Hepatocyte (in vitro differentiated cells): ENCODE measurements at regions not wholly inside any gene's neighbourhood (a gene's known extent, or its start where the extent isn't known, plus 50 kb on each side); places are given as distances from the start of the nearest gene placed in this dataset.

Experiments used
- DNase-seq: peaks from one replicate; pipeline ENCODE4 v3.0.0-alpha.2; 2016; ENCODE audit warnings: low spot score
- H2AFZ ChIP-seq: fragments of 200-600 bp; sonication (generic); 2 replicates; pipeline ENCODE4 v1.6.0; 2016; ENCODE audit warnings: antibody characterized with exemption, mild to moderate bottlenecking
- H3K27ac ChIP-seq: fragments of 200-600 bp; sonication (generic); 2 replicates; pipeline ENCODE4 v1.5.1; 2016; ENCODE audit warnings: mild to moderate bottlenecking
- H3K27me3 ChIP-seq: fragments of 200-600 bp; sonication (generic); 2 replicates; pipeline ENCODE4 v1.6.1; 2016
- H3K36me3 ChIP-seq: fragments of 200-600 bp; sonication (generic); replicated peaks from 2 replicates; pipeline ENCODE4 v1.5.1; 2016; ENCODE audit warnings: low read depth; ENCODE audit not compliant: insufficient read depth
- H3K4me1 ChIP-seq: fragments of 200-600 bp; sonication (generic); 2 replicates; pipeline ENCODE4 v1.5.1; 2016; ENCODE audit warnings: mild to moderate bottlenecking, moderate library complexity; ENCODE audit not compliant: insufficient read depth
- H3K4me2 ChIP-seq: fragments of 200-600 bp; sonication (generic); 2 replicates; pipeline ENCODE4 v1.6.0; 2016
- H3K4me3 ChIP-seq: fragments of 200-600 bp; sonication (generic); 2 replicates; pipeline ENCODE4 v1.5.1; 2016; ENCODE audit warnings: mild to moderate bottlenecking
- H3K79me2 ChIP-seq: fragments of 200-600 bp; sonication (generic); 2 replicates; pipeline ENCODE4 v1.6.0; 2017; ENCODE audit warnings: mild to moderate bottlenecking
- H3K9me2 ChIP-seq: fragments of 200-600 bp; sonication (generic); replicated peaks from 2 replicates; pipeline ENCODE4 v1.6.0; 2017; ENCODE audit warnings: mild to moderate bottlenecking; ENCODE audit not compliant: insufficient read depth
- H3K9me3 ChIP-seq: fragments of 200-600 bp; sonication (generic); 2 replicates; pipeline ENCODE4 v1.5.1; 2016; ENCODE audit warnings: low read depth, mild to moderate bottlenecking
- H4K20me1 ChIP-seq: fragments of 200-600 bp; sonication (generic); 2 replicates; pipeline ENCODE4 v1.6.0; 2016; ENCODE audit warnings: mild to moderate bottlenecking; ENCODE audit not compliant: insufficient read depth, poor library complexity, severe bottlenecking
- CTCF ChIP-seq: fragments of 200-600 bp; sonication (generic); IDR thresholded peaks from 2 replicates; pipeline ENCODE4 v1.5.1; 2016; ENCODE audit warnings: antibody characterized with exemption, mild to moderate bottlenecking; ENCODE audit not compliant: poor library complexity
- EZH2 ChIP-seq: fragments of 200-600 bp; sonication (generic); IDR thresholded peaks from 2 replicates; pipeline ENCODE4 v1.6.1; 2016; ENCODE audit warnings: antibody characterized with exemption, mild to moderate bottlenecking, borderline replicate concordance
- EZH2phosphoT487 ChIP-seq: fragments of 200-600 bp; sonication (generic); IDR thresholded peaks from one replicate; pipeline ENCODE4 v1.6.1; 2018; ENCODE audit warnings: antibody characterized with exemption, mild to moderate bottlenecking, low read depth, moderate library complexity; ENCODE audit not compliant: unreplicated experiment, severe bottlenecking
- WGBS: methylation state at CpG from one replicate; pipeline ENCODE4 v1.1.6; 2016; ENCODE audit warnings: low lambda C conversion rate; ENCODE audit errors: missing lambda C conversion rate; 5-methylcytosine and 5-hydroxymethylcytosine counted together

GRCh38 chr21:38167345-38167744, 89.4 kb upstream of the KCNJ15 start:
- no peaks in the 10 kb centered on the region for H3K27me3 ChIP-seq
- TF ChIP-seq EZH2 (no peak), CTCF (no peak), EZH2phosphoT487 (no peak)
- H4K20me1 ChIP-seq: no peaks in the 10 kb centered on the region
- H3K27ac ChIP-seq: no peak overlapping the region
- no peak overlapping the region for H3K4me3 ChIP-seq
- no peak overlapping the region for H3K4me2 ChIP-seq
- no peaks in the 10 kb centered on the region for H3K36me3 ChIP-seq
- no peak overlapping the region for H2AFZ ChIP-seq
- no peak for DNase-seq
- no peaks in the 10 kb centered on the region for H3K79me2 ChIP-seq
- no peaks in the 10 kb centered on the region for H3K9me2 ChIP-seq
- H3K4me1 ChIP-seq: peaks cover 17% of the 10 kb centered on the region
- WGBS: 87% methylated on average over 3 of the region's 3 CpGs
- H3K9me3 ChIP-seq: no peaks in the 10 kb centered on the region

GRCh38 chr21:38170283-38170682, 86.5 kb upstream of the KCNJ15 start:
- Histone ChIP-seq H3K4me2 (no peak overlapping the region), H3K27ac (no peak overlapping the region)
- 37% methylated on average over 2 of the region's 2 CpGs for WGBS

GRCh38 chr21:38170704-38171682, 85.8 kb upstream of the KCNJ15 start:
- Histone ChIP-seq H3K27ac (peak overlapping the region; percentile 50), H3K4me3 (no peak overlapping the region), H3K4me1 (peaks cover 17% of the 10 kb centered on the region), H3K27me3 (no peaks in the 10 kb centered on the region), H3K9me3 (no peaks in the 10 kb centered on the region), H3K9me2 (no peaks in the 10 kb centered on the region), H2AFZ (no peak overlapping the region), H3K4me2 (peak overlapping the region; percentile 4), H4K20me1 (no peaks in the 10 kb centered on the region), H3K79me2 (no peaks in the 10 kb centered on the region), H3K36me3 (no peaks in the 10 kb centered on the region)
- WGBS: 50% methylated on average over 8 of the region's 8 CpGs
- no peak for DNase-seq
- TF ChIP-seq CTCF (peak; percentile 22), EZH2 (no peak), EZH2phosphoT487 (no peak)

More at GRCh38 chr21:38170283-38170682, 86.5 kb upstream of the KCNJ15 start:
- Histone ChIP-seq H3K9me2 (no peaks in the 10 kb centered on the region), H4K20me1 (no peaks in the 10 kb centered on the region), H3K4me3 (no peak overlapping the region), H2AFZ (no peak overlapping the region), H3K4me1 (peaks cover 17% of the 10 kb centered on the region), H3K9me3 (no peaks in the 10 kb centered on the region), H3K79me2 (no peaks in the 10 kb centered on the region), H3K27me3 (no peaks in the 10 kb centered on the region), H3K36me3 (no peaks in the 10 kb centered on the region)
- peak; percentile 31 for TF ChIP-seq CTCF
- no peak for TF ChIP-seq EZH2
- TF ChIP-seq EZH2phosphoT487: no peak
- peak; percentile 26 for DNase-seq
